ENCODE measurements at regions not wholly inside any gene's neighbourhood (a gene's known extent, or its start where the extent isn't known, plus 50 kb on each side); places are given as distances from the start of the nearest gene placed in this dataset.

GRCh38 chr3:24832891-24833290, 338.2 kb upstream of the THRB start:
- FAIRE-seq (no peak), DNase-seq (ENCODE audit: low spot score) (no peak)

GRCh38 chr3:24834442-24834841, 339.8 kb upstream of the THRB start:
- FAIRE-seq (no peak), DNase-seq (ENCODE audit: low spot score) (no peak)

GRCh38 chr3:24835510-24835909, 340.9 kb upstream of the THRB start:
- DNase-seq (ENCODE audit: low spot score) (no peak), FAIRE-seq (no peak)

GRCh38 chr3:24837601-24838000, 343.0 kb upstream of the THRB start:
- DNase-seq (ENCODE audit: low spot score): no peak
- no peak for FAIRE-seq

- DNase-seq (ENCODE audit: low spot score) (no peak), FAIRE-seq (no peak)
Observed at GRCh38 chr3:24838533-24838932, 343.9 kb upstream of the THRB start.

- FAIRE-seq (no peak), DNase-seq (ENCODE audit: low spot score) (no peak)
Observed at GRCh38 chr3:24843955-24844354, 349.3 kb upstream of the THRB start.

GRCh38 chr3:24845524-24846155, 351.0 kb upstream of the THRB start:
- no peak for FAIRE-seq
- no peak for DNase-seq (ENCODE audit: low spot score)

- FAIRE-seq (no peak), DNase-seq (ENCODE audit: low spot score) (no peak)
Observed at GRCh38 chr3:24846286-24846860, 351.7 kb upstream of the THRB start.

- FAIRE-seq (peak; percentile 48), DNase-seq (ENCODE audit: low spot score) (no peak)
Observed at GRCh38 chr3:24850245-24850644, 355.6 kb upstream of the THRB start.

- DNase-seq (ENCODE audit: low spot score): no peak
- no peak for FAIRE-seq
Observed at GRCh38 chr3:24853685-24854490, 359.2 kb upstream of the THRB start.

- no peak for FAIRE-seq
- no peak for DNase-seq (ENCODE audit: low spot score)
Observed at GRCh38 chr3:24854748-24855147, 360.1 kb upstream of the THRB start.

GRCh38 chr3:24857945-24858344, 363.3 kb upstream of the THRB start:
- no peak for DNase-seq (ENCODE audit: low spot score)
- no peak for FAIRE-seq

- no peak for FAIRE-seq
- DNase-seq (ENCODE audit: low spot score): no peak
Observed at GRCh38 chr3:24863215-24863614, 368.6 kb upstream of the THRB start.

- no peak for FAIRE-seq
Observed at GRCh38 chr3:24867783-24868182, 373.1 kb upstream of the THRB start.

GRCh38 chr3:24881239-24881638, 386.6 kb upstream of the THRB start:
- DNase-seq (ENCODE audit: low spot score) (no peak), FAIRE-seq (no peak)

More at GRCh38 chr3:24867783-24868182, 373.1 kb upstream of the THRB start:
- no peak for DNase-seq (ENCODE audit: low spot score)

- FAIRE-seq (peak; percentile 53), DNase-seq (ENCODE audit: low spot score) (no peak)
Observed at GRCh38 chr3:24886501-24886900, 391.9 kb upstream of the THRB start.

- FAIRE-seq (no peak), DNase-seq (ENCODE audit: low spot score) (no peak)
Observed at GRCh38 chr3:24890012-24890411, 395.4 kb upstream of the THRB start.

- FAIRE-seq (no peak), DNase-seq (ENCODE audit: low spot score) (no peak)
Observed at GRCh38 chr3:24899373-24899772, 404.7 kb upstream of the THRB start.

- FAIRE-seq (no peak), DNase-seq (ENCODE audit: low spot score) (no peak)
Observed at GRCh38 chr3:24899901-24900603, 405.4 kb upstream of the THRB start.

GRCh38 chr3:24905266-24905665, 410.6 kb upstream of the THRB start:
- DNase-seq (ENCODE audit: low spot score): no peak
- FAIRE-seq: no peak

GRCh38 chr3:24907106-24907505, 412.5 kb upstream of the THRB start:
- no peak for DNase-seq (ENCODE audit: low spot score)
- no peak for FAIRE-seq

- FAIRE-seq: no peak
- no peak for DNase-seq (ENCODE audit: low spot score)
Observed at GRCh38 chr3:24911076-24911475, 416.4 kb upstream of the THRB start.

All from urothelium cell line (cell line).